ENCODE measurements at regions not wholly inside any gene's neighbourhood (a gene's known extent, or its start where the extent isn't known, plus 50 kb on each side); places are given as distances from the start of the nearest gene placed in this dataset.
A peak's percentile ranks its signal among the peaks of the same experiment; 100 is the strongest.
"Not testable (repeated sequence)": the region's sequence is repeated elsewhere in the genome, so short reads cannot be mapped to it uniquely, and the experiment has no call there.

GRCh38 chr3:101913168-101913567 is 63.9 kb downstream of the NFKBIZ start:
- no peak overlapping the region for H3K27ac Mint-ChIP-seq
- no peak overlapping the region for H3K4me3 Mint-ChIP-seq
- no peaks in the 10 kb centered on the region for H3K4me1 Mint-ChIP-seq
- DNase-seq: no peak
- H3K9me3 Mint-ChIP-seq: no peaks in the 10 kb centered on the region
- H3K27me3 Mint-ChIP-seq (ENCODE audit: low read depth, poor library complexity): peaks cover 12% of the 10 kb centered on the region
- H3K36me3 Mint-ChIP-seq (ENCODE audit: low read depth): no peaks in the 10 kb centered on the region
- TF ChIP-seq CTCF (IDR thresholded peaks at IDR 0.05): no peak

- not testable (repeated sequence) for H3K36me3 Mint-ChIP-seq (ENCODE audit: low read depth); H3K4me3 Mint-ChIP-seq; DNase-seq; H3K4me1 Mint-ChIP-seq; H3K27ac Mint-ChIP-seq; H3K27me3 Mint-ChIP-seq (ENCODE audit: low read depth, poor library complexity)
- peaks cover 22% of the 10 kb centered on the region for H3K9me3 Mint-ChIP-seq
These were observed 68.4 kb downstream of the NFKBIZ start for GRCh38 chr3:101917761-101918160.

GRCh38 chr3:101922151-101922725 is 72.9 kb downstream of the NFKBIZ start:
- DNase-seq; H3K4me3 Mint-ChIP-seq; H3K27me3 Mint-ChIP-seq (ENCODE audit: low read depth, poor library complexity); H3K36me3 Mint-ChIP-seq (ENCODE audit: low read depth); H3K27ac Mint-ChIP-seq; H3K4me1 Mint-ChIP-seq: not testable (repeated sequence)
- peaks cover 32% of the 10 kb centered on the region for H3K9me3 Mint-ChIP-seq

- not testable (repeated sequence) for H3K4me1 Mint-ChIP-seq; H3K27ac Mint-ChIP-seq; H3K36me3 Mint-ChIP-seq (ENCODE audit: low read depth); DNase-seq; H3K27me3 Mint-ChIP-seq (ENCODE audit: low read depth, poor library complexity); H3K4me3 Mint-ChIP-seq
- H3K9me3 Mint-ChIP-seq: peaks cover 30% of the 10 kb centered on the region
These were observed 75.3 kb downstream of the NFKBIZ start for GRCh38 chr3:101924621-101925020.

GRCh38 chr3:101925124-101925523 is 75.8 kb downstream of the NFKBIZ start:
- not testable (repeated sequence) for H3K36me3 Mint-ChIP-seq (ENCODE audit: low read depth); H3K27me3 Mint-ChIP-seq (ENCODE audit: low read depth, poor library complexity); H3K4me3 Mint-ChIP-seq; H3K4me1 Mint-ChIP-seq; DNase-seq; H3K27ac Mint-ChIP-seq
- H3K9me3 Mint-ChIP-seq: peaks cover 25% of the 10 kb centered on the region

- DNase-seq: no peak
- TF ChIP-seq CTCF (IDR thresholded peaks at IDR 0.05): no peak
- Mint-ChIP-seq H3K9me3 (peaks cover 21% of the 10 kb centered on the region), H3K36me3 (ENCODE audit: low read depth) (no peaks in the 10 kb centered on the region), H3K4me3 (no peak overlapping the region), H3K27me3 (ENCODE audit: low read depth, poor library complexity) (peaks cover 5% of the 10 kb centered on the region), H3K4me1 (peaks cover 7% of the 10 kb centered on the region), H3K27ac (no peak overlapping the region)
These were observed 76.2 kb downstream of the NFKBIZ start for GRCh38 chr3:101925564-101925963.

GRCh38 chr3:101926594-101927105 is 77.3 kb downstream of the NFKBIZ start:
- peaks cover 5% of the 10 kb centered on the region for H3K27me3 Mint-ChIP-seq (ENCODE audit: low read depth, poor library complexity)
- no peak overlapping the region for H3K4me3 Mint-ChIP-seq
- peaks cover 7% of the 10 kb centered on the region for H3K4me1 Mint-ChIP-seq
- DNase-seq: no peak
- H3K36me3 Mint-ChIP-seq (ENCODE audit: low read depth): no peaks in the 10 kb centered on the region
- H3K27ac Mint-ChIP-seq: peak overlapping the region; percentile 80
- peaks cover 17% of the 10 kb centered on the region for H3K9me3 Mint-ChIP-seq
- no peak for TF ChIP-seq CTCF (IDR thresholded peaks at IDR 0.05)

- no peaks in the 10 kb centered on the region for H3K36me3 Mint-ChIP-seq (ENCODE audit: low read depth)
- H3K9me3 Mint-ChIP-seq: peaks cover 1% of the 10 kb centered on the region
- TF ChIP-seq CTCF (IDR thresholded peaks at IDR 0.05): no peak
- peaks cover 5% of the 10 kb centered on the region for H3K27me3 Mint-ChIP-seq (ENCODE audit: low read depth, poor library complexity)
- H3K4me1 Mint-ChIP-seq: peaks cover 7% of the 10 kb centered on the region
- DNase-seq: no peak
- H3K27ac Mint-ChIP-seq: no peak overlapping the region
- no peak overlapping the region for H3K4me3 Mint-ChIP-seq
These were observed 79.6 kb downstream of the NFKBIZ start for GRCh38 chr3:101928890-101929289.
